HG02852 (cell line): ENCODE measurements at regions not wholly inside any gene's neighbourhood (a gene's known extent, or its start where the extent isn't known, plus 50 kb on each side); places are given as distances from the start of the nearest gene placed in this dataset.

ENCODE experiments used
- ATAC-seq: cut with Tn5 transposase; IDR thresholded peaks from one replicate; pipeline ENCODE4 v1.9.1; 2021; ENCODE audit warnings: mild to moderate bottlenecking, moderate library complexity; ENCODE audit not compliant: unreplicated experiment

- ATAC-seq, result no peak
Measured at GRCh38 chr13:74004109-74004508, 130.1 kb downstream of the KLF12 start.

- ATAC-seq, result no peak
Measured at GRCh38 chr13:74003374-74003773, 130.8 kb downstream of the KLF12 start.

- ATAC-seq, result no peak
Measured at GRCh38 chr13:74000876-74001275, 133.3 kb downstream of the KLF12 start.

- ATAC-seq, result peak; percentile 87
Measured at GRCh38 chr13:73998631-73999030, 135.6 kb downstream of the KLF12 start.

GRCh38 chr13:73997964-73998363 lies 136.2 kb downstream of the KLF12 start:
- ATAC-seq, result no peak

GRCh38 chr13:73996569-73996968 lies 137.6 kb downstream of the KLF12 start:
- ATAC-seq, result no peak

- no peak for ATAC-seq
Measured at GRCh38 chr13:73995736-73996135, 138.5 kb downstream of the KLF12 start.

- no peak for ATAC-seq
Measured at GRCh38 chr13:73993661-73994060, 140.5 kb downstream of the KLF12 start.

GRCh38 chr13:73991884-73992283 lies 142.3 kb downstream of the KLF12 start:
- ATAC-seq, result no peak

GRCh38 chr13:73991384-73991783 lies 142.8 kb downstream of the KLF12 start:
- ATAC-seq, result no peak

- no peak for ATAC-seq
Measured at GRCh38 chr13:73989244-73989843, 144.9 kb downstream of the KLF12 start.

- ATAC-seq, result no peak
Measured at GRCh38 chr13:73988461-73988860, 145.7 kb downstream of the KLF12 start.

GRCh38 chr13:73987618-73988017 lies 146.6 kb downstream of the KLF12 start:
- ATAC-seq, result no peak

- ATAC-seq, result no peak
Measured at GRCh38 chr13:73985783-73986182, 148.4 kb downstream of the KLF12 start.

GRCh38 chr13:73984949-73985691 lies 149.1 kb downstream of the KLF12 start:
- ATAC-seq, result no peak

GRCh38 chr13:73984201-73984600 lies 150.0 kb downstream of the KLF12 start:
- no peak for ATAC-seq

GRCh38 chr13:73983109-73983508 lies 151.1 kb downstream of the KLF12 start:
- no peak for ATAC-seq

- ATAC-seq, result no peak
Measured at GRCh38 chr13:73981595-73981994, 152.6 kb downstream of the KLF12 start.

- ATAC-seq, result no peak
Measured at GRCh38 chr13:73975767-73976166, 158.4 kb downstream of the KLF12 start.

GRCh38 chr13:73974051-73974450 lies 160.2 kb downstream of the KLF12 start:
- no peak for ATAC-seq

GRCh38 chr13:73973156-73973555 lies 161.0 kb downstream of the KLF12 start:
- no peak for ATAC-seq

GRCh38 chr13:73972545-73972944 lies 161.7 kb downstream of the KLF12 start:
- ATAC-seq, result no peak

- ATAC-seq, result no peak
Measured at GRCh38 chr13:73971481-73971880, 162.7 kb downstream of the KLF12 start.
